ENCODE measurements at regions not wholly inside any gene's neighbourhood (a gene's known extent, or its start where the extent isn't known, plus 50 kb on each side); places are given as distances from the start of the nearest gene placed in this dataset.

DNA sequence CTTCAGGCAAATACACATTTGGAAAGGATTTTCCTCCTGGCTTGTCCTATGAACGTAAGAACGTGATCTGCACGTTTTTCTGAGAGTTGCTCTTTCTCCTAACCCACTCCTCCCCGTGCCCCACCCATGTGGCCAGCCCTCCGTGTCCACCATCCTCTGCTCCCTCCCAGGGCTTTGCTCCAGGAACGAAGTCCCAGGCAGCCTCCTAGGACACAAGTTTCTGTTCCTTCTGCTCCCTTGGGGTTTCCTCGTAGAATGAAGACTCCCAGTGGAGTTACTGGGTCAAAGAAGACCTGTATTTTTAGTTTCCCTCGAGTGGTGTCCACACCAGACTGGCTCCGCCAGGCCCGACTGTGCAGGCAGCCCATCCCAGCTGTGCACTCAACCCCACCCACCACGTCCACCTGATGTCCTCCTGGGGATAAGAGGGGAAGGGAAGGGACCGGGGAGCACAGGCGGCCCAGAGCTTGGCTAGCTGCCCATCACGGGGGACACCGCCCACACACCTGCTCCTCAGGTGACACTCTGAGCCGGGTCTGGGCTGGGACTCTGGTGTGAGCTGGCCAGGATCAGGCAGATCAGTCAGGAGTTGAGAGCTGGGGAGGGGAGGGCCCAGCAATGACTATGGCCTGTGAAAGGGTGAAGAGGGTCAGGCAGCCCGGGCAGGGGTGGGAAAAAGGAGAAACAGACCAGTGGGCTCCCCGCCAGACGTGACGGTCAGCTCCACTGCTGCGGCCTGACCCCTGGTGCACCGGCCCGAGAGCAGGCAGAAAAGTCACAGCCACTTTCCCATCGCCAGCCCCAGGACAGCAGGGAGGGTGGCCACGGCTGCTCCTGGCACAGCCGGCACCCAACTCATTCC lies 54.3 kb upstream of the PPP2R2D start:
- no peaks in the 10 kb centered on the region for H3K9me3 Mint-ChIP-seq (ENCODE audit: low read depth, unreplicated experiment)
- H3K36me3 Mint-ChIP-seq (ENCODE audit: insufficient read depth, unreplicated experiment) = no peaks in the 10 kb centered on the region
- H3K4me1 Mint-ChIP-seq (ENCODE audit: low read depth, unreplicated experiment) = no peaks in the 10 kb centered on the region
- TF ChIP-seq, protein P1, sequence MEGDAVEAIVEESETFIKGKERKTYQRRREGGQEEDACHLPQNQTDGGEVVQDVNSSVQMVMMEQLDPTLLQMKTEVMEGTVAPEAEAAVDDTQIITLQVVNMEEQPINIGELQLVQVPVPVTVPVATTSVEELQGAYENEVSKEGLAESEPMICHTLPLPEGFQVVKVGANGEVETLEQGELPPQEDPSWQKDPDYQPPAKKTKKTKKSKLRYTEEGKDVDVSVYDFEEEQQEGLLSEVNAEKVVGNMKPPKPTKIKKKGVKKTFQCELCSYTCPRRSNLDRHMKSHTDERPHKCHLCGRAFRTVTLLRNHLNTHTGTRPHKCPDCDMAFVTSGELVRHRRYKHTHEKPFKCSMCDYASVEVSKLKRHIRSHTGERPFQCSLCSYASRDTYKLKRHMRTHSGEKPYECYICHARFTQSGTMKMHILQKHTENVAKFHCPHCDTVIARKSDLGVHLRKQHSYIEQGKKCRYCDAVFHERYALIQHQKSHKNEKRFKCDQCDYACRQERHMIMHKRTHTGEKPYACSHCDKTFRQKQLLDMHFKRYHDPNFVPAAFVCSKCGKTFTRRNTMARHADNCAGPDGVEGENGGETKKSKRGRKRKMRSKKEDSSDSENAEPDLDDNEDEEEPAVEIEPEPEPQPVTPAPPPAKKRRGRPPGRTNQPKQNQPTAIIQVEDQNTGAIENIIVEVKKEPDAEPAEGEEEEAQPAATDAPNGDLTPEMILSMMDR (IDR thresholded peaks at IDR 0.05; ENCODE audit: unreplicated experiment) = no peak
- H3K4me3 Mint-ChIP-seq (ENCODE audit: low read depth, unreplicated experiment) = no peak overlapping the region
- intact Hi-C loops (cut with micrococcal nuclease; ENCODE audit: unreplicated experiment) = no loop called here
- no peak for DNase-seq
- CTCF ChIA-PET = no interaction called here
- no peak overlapping the region for H3K27ac Mint-ChIP-seq (ENCODE audit: unreplicated experiment)
- peaks cover 19% of the 10 kb centered on the region for H3K27me3 Mint-ChIP-seq (ENCODE audit: unreplicated experiment)
- no TSS peak for BruUV-seq (replicated peaks)

DNA sequence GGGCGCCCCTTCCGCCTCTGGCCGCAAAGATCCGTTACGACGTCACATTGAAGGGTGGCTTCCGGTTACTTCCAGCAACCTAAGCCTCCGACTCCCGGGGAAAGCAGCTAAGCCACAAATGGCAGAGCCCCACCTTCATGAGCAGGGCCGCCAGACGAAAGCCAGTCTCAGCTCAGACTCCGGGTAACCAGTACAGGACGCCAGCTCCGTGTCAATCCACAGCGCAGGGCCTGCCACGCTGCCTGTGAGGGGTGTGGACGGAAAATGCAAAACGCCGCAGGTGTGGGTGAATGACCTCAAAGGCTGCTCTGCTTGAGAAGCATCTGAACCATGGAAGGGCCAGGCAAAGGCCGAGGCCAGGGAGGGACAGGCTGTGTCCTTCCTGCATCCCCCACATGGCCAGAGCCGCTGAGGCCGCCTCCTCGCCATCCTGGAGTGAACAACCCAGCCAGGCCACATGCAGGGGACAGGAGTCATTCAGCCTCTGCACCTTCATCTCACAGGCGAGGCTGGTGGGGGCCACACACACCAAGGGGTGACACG lies 53.5 kb upstream of the PPP2R2D start:
- no peak for DNase-seq
- no peak overlapping the region for H3K27ac Mint-ChIP-seq (ENCODE audit: unreplicated experiment)
- H3K4me1 Mint-ChIP-seq (ENCODE audit: low read depth, unreplicated experiment) = no peaks in the 10 kb centered on the region
- H3K27me3 Mint-ChIP-seq (ENCODE audit: unreplicated experiment) = peaks cover 19% of the 10 kb centered on the region
- no peaks in the 10 kb centered on the region for H3K36me3 Mint-ChIP-seq (ENCODE audit: insufficient read depth, unreplicated experiment)
- intact Hi-C loops (cut with micrococcal nuclease; ENCODE audit: unreplicated experiment) = no loop called here
- H3K4me3 Mint-ChIP-seq (ENCODE audit: low read depth, unreplicated experiment) = no peak overlapping the region
- TF ChIP-seq, protein P1 (IDR thresholded peaks at IDR 0.05; ENCODE audit: unreplicated experiment) = no peak
- no peaks in the 10 kb centered on the region for H3K9me3 Mint-ChIP-seq (ENCODE audit: low read depth, unreplicated experiment)
- no TSS peak for BruUV-seq (replicated peaks)
- CTCF ChIA-PET = no interaction called here

DNA sequence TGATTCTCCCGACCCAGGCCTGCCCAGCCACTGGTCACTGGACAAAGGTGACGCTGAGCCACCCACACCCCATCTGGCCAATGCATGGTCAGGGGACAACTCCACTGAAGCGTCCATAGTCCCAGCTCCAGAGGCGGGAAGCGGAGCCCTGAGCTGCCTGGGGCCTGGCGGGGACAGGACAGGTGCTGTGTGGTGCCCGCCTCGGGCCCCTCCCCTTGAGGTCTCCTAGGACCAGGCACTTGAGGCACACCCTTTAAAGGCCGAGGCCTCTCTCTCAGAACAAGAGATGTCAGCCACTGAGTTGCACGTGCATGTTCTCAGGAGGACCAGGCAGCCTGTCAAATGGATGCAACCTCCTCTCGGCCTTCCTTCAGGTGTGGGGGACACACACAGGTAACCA lies 52.5 kb upstream of the PPP2R2D start:
- H3K4me1 Mint-ChIP-seq (ENCODE audit: low read depth, unreplicated experiment) = no peaks in the 10 kb centered on the region
- no peak overlapping the region for H3K27ac Mint-ChIP-seq (ENCODE audit: unreplicated experiment)
- BruUV-seq (replicated peaks) = no TSS peak
- H3K36me3 Mint-ChIP-seq (ENCODE audit: insufficient read depth, unreplicated experiment) = no peaks in the 10 kb centered on the region
- CTCF ChIA-PET = no interaction called here
- no peak for DNase-seq
- no peaks in the 10 kb centered on the region for H3K9me3 Mint-ChIP-seq (ENCODE audit: low read depth, unreplicated experiment)
- H3K27me3 Mint-ChIP-seq (ENCODE audit: unreplicated experiment) = peaks cover 19% of the 10 kb centered on the region
- H3K4me3 Mint-ChIP-seq (ENCODE audit: low read depth, unreplicated experiment) = no peak overlapping the region
- intact Hi-C loops (cut with micrococcal nuclease; ENCODE audit: unreplicated experiment) = no loop called here
- TF ChIP-seq, protein P1 (IDR thresholded peaks at IDR 0.05; ENCODE audit: unreplicated experiment) = no peak

DNA sequence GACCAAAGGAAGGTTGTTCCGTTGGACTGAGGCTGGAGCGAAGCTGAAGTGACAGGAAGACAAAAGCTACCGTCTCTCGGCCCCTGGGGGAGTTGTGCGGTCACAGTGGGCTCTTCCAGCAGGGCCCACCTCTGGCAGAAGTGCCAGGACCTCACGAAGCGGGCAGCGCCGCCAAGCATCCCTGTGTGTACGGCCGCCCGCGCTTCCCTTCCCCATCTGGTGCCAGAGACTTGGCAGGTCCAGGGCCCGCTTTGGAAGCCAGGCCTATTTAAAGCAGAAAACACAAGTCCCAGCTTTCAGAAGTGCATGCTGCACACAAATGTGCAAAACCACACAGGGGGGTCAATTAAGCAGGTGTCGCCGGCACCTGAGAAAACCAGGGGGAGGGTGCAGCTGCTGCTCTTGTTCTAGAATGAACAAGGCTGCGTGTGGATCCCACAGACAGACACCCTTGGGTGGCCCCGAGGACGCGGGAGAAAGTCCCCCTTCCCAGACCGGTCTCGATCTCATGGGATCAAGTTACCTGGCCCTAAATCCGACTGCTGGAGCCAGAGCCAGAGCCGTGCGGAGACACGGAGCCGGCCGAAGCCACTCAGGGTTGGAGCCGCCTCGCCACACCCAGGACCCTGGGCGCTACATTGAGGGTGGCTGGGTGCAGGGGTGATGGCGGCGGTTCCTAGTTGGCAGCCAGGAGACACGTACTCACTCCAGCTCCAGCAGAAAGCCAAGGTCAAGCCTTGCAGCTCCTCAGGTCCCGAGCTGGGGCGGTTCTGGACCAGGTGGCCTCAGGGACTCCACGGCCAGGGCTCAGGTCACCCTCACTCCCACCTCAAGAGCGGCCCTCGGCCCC lies 51.8 kb upstream of the PPP2R2D start:
- intact Hi-C loops (cut with micrococcal nuclease; ENCODE audit: unreplicated experiment) = no loop called here

More for the DNA sequence above, 51.8 kb upstream of the PPP2R2D start:
- Mint-ChIP-seq H3K9me3 (ENCODE audit: low read depth, unreplicated experiment) (no peaks in the 10 kb centered on the region), H3K4me1 (ENCODE audit: low read depth, unreplicated experiment) (no peaks in the 10 kb centered on the region), H3K4me3 (ENCODE audit: low read depth, unreplicated experiment) (no peak overlapping the region), H3K27me3 (ENCODE audit: unreplicated experiment) (peaks cover 23% of the 10 kb centered on the region), H3K27ac (ENCODE audit: unreplicated experiment) (no peak overlapping the region), H3K36me3 (ENCODE audit: insufficient read depth, unreplicated experiment) (no peaks in the 10 kb centered on the region)
- no TSS peak for BruUV-seq (replicated peaks)
- CTCF ChIA-PET = no interaction called here
- DNase-seq = no peak
- TF ChIP-seq, protein P1 (IDR thresholded peaks at IDR 0.05; ENCODE audit: unreplicated experiment) = no peak

Data from Calu3 (cell line).